ENCODE measurements at regions not wholly inside any gene's neighbourhood (a gene's known extent, or its start where the extent isn't known, plus 50 kb on each side); places are given as distances from the start of the nearest gene placed in this dataset.

DNA sequence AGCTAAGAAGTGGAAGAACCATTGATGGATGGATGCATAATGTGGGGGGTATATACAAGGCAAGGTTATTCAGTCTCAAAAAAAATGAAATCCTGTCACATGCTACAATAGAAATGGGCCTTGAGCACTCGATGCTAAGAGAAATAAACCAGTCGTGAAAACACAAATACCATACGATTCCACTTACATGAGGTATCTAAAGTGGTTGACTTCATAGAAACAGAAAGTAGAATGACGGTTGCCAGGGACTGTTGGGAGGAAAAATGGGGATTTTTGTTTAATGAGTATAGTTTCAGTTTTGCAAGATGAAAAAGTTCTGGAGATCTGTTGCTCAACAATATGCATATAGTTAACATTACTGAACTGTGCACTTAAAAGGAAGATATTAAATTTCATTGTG lies 223.6 kb upstream of the NLGN4Y start:
- Histone ChIP-seq H3K4me3 (no peak overlapping the region), H3K27ac (no peak overlapping the region), H3K36me3 (ENCODE audit: low read depth, missing control alignments) (no peaks in the 10 kb centered on the region), H3K4me1 (no peaks in the 10 kb centered on the region), H3K9me3 (no peaks in the 10 kb centered on the region), H3K27me3 (no peaks in the 10 kb centered on the region)
- 81% methylated on average over 4 of the region's 4 CpGs for WGBS, 2 donors
- intact Hi-C loops (cut with DNase I; ENCODE audit: low total_unique reads): no loop called here
- no peak for DNase-seq
- TF ChIP-seq, protein P1, sequence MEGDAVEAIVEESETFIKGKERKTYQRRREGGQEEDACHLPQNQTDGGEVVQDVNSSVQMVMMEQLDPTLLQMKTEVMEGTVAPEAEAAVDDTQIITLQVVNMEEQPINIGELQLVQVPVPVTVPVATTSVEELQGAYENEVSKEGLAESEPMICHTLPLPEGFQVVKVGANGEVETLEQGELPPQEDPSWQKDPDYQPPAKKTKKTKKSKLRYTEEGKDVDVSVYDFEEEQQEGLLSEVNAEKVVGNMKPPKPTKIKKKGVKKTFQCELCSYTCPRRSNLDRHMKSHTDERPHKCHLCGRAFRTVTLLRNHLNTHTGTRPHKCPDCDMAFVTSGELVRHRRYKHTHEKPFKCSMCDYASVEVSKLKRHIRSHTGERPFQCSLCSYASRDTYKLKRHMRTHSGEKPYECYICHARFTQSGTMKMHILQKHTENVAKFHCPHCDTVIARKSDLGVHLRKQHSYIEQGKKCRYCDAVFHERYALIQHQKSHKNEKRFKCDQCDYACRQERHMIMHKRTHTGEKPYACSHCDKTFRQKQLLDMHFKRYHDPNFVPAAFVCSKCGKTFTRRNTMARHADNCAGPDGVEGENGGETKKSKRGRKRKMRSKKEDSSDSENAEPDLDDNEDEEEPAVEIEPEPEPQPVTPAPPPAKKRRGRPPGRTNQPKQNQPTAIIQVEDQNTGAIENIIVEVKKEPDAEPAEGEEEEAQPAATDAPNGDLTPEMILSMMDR (IDR thresholded peaks at IDR 0.05): no peak
- TF ChIP-seq POLR2A (IDR thresholded peaks at IDR 0.05): no peak

DNA sequence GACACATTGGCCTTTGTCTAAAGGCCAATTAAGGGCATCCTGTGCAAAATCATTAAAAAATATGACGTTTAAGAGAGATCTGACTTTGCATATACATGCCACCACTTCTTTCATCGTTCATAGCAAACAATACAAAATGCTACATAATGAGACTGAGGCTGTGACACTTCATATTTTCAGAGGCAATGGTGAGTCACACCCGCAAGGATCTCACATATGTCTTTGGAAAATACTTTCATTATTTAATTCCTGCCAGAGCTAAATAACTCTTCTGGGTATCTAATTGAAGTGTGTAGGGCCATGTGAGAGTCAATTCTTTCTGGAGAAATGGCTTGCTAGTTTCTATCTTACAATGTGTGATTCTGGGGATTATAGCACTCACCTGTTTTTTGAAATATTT lies 222.8 kb upstream of the NLGN4Y start:
- no peak for DNase-seq
- WGBS, 2 donors: 79 to 84% methylated on average over 3 of the region's 3 CpGs
- Histone ChIP-seq H3K4me1 (no peaks in the 10 kb centered on the region), H3K36me3 (ENCODE audit: low read depth, missing control alignments) (no peaks in the 10 kb centered on the region), H3K27me3 (no peaks in the 10 kb centered on the region), H3K4me3 (no peak overlapping the region), H3K27ac (no peak overlapping the region), H3K9me3 (no peaks in the 10 kb centered on the region)
- intact Hi-C loops (cut with DNase I; ENCODE audit: low total_unique reads): no loop called here
- TF ChIP-seq, protein P1 (IDR thresholded peaks at IDR 0.05): no peak
- no peak for TF ChIP-seq POLR2A (IDR thresholded peaks at IDR 0.05)

DNA sequence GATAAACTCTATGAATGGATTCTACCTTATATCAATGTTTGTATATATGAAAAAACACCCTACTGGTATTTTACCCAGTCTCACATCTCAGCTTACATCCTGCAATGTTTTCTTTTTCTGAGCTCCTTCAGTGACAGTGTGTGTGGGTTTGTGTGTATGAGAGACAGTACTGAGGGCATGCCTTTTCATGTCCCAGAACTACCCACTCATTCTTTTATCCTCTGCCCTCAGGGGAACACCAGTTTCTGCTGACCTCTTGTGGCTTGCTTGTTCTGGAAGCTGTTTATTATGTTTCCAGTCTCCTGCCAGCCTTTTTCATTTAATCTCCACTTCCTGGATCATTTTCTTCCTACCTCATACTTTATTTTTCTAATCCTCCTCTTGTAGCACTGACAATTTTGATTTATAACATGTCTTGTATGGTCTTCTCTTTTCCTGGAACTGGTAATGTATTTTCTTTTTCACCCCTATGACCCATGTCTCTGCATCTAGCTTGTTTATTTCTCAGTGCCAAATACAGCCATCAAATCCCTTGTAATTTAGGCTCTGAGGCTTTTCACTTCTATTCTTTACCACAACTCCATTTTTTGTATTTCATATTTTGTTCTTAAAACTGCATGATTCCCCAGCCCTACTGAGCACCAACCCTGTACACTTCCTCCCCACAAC lies 195.5 kb upstream of the NLGN4Y start:
- Histone ChIP-seq H3K4me1 (no peaks in the 10 kb centered on the region), H3K9me3 (no peaks in the 10 kb centered on the region), H3K27ac (no peak overlapping the region), H3K4me3 (no peak overlapping the region), H3K36me3 (ENCODE audit: low read depth, missing control alignments) (no peaks in the 10 kb centered on the region), H3K27me3 (no peaks in the 10 kb centered on the region)
- TF ChIP-seq, protein P1 (IDR thresholded peaks at IDR 0.05): no peak
- no peak for TF ChIP-seq POLR2A (IDR thresholded peaks at IDR 0.05)
- no peak for DNase-seq
- intact Hi-C loops (cut with DNase I; ENCODE audit: low total_unique reads): no loop called here

DNA sequence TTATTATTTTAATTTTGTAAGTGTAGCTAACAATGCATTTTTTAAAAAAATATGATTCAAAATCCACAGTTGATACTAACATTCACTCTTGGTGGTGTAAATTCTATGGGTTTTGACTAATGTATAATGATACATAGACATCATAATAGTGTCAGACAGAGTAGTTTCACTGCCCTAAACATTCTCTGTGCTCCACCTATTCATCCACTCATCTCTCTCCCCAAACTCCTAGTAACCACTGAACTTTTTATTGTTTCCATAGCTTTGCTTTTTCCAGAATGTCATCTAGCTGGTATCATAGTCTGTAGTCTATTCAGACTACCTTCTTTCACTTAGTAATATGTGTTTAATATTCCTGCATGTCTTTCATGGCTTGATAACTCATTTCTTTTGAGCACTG lies 194.0 kb upstream of the NLGN4Y start:
- no peaks in the 10 kb centered on the region for H3K9me3 ChIP-seq
- no peak overlapping the region for H3K4me3 ChIP-seq
- no peak for DNase-seq
- H3K36me3 ChIP-seq (ENCODE audit: low read depth, missing control alignments): no peaks in the 10 kb centered on the region
- intact Hi-C loops (cut with DNase I; ENCODE audit: low total_unique reads): no loop called here
- H3K27me3 ChIP-seq: no peaks in the 10 kb centered on the region
- H3K27ac ChIP-seq: no peak overlapping the region
- no peaks in the 10 kb centered on the region for H3K4me1 ChIP-seq
- TF ChIP-seq POLR2A (IDR thresholded peaks at IDR 0.05): no peak
- TF ChIP-seq, protein P1 (IDR thresholded peaks at IDR 0.05): no peak

DNA sequence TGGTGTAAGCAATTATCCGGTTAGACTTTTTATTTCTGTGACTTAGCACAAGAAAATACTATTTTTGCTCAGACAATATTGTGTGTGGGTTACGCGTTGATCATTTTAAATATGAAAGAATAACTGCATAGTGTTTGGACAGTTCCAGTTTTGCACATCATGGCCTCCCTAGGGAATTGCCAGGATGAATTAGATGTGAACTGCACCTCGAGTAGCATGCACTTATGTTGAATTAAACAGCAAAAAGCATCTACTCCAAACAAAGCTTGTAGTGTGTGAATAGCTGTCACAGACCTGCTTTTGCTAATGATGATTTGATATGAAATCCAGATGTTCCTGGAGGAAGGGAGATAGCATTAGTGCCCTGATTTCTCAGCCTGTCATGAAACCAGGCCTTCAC lies 184.8 kb upstream of the NLGN4Y start:
- no peak for TF ChIP-seq POLR2A (IDR thresholded peaks at IDR 0.05)
- TF ChIP-seq, protein P1 (IDR thresholded peaks at IDR 0.05): no peak
- Histone ChIP-seq H3K27me3 (no peaks in the 10 kb centered on the region), H3K4me1 (no peaks in the 10 kb centered on the region), H3K9me3 (no peaks in the 10 kb centered on the region), H3K4me3 (no peak overlapping the region), H3K27ac (no peak overlapping the region), H3K36me3 (ENCODE audit: low read depth, missing control alignments) (no peaks in the 10 kb centered on the region)
- WGBS, 2 donors: 75 to 85% methylated on average over 3 to 4 of the region's 4 CpGs
- no peak for DNase-seq
- intact Hi-C loops (cut with DNase I; ENCODE audit: low total_unique reads): no loop called here

All from testis (tissue), 2 donors.